ENCODE measurements at regions not wholly inside any gene's neighbourhood (a gene's known extent, or its start where the extent isn't known, plus 50 kb on each side); places are given as distances from the start of the nearest gene placed in this dataset.

DNA sequence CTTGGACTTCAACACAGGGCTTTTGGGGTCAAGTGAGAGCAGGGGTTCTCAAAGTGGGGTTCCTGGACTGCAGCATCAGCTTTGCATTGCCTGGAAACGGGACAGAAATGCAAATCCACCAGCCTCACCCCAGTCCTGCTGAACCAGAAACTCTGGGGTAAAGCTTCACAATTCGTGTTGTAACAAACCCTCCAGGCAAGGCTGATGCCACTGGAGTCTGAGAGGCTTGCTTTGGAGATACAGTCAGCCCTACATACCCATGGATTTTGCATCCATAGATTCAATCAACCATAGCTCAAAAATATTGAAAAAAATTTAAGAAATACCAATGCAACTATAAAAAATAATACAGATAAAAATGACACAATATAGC lies 160.4 kb upstream of the ECI2 start:
- TF ChIP-seq EZH2 (IDR thresholded peaks at IDR 0.05; ENCODE audit: borderline replicate concordance, low read length), result no peak
- TF ChIP-seq, protein P1, sequence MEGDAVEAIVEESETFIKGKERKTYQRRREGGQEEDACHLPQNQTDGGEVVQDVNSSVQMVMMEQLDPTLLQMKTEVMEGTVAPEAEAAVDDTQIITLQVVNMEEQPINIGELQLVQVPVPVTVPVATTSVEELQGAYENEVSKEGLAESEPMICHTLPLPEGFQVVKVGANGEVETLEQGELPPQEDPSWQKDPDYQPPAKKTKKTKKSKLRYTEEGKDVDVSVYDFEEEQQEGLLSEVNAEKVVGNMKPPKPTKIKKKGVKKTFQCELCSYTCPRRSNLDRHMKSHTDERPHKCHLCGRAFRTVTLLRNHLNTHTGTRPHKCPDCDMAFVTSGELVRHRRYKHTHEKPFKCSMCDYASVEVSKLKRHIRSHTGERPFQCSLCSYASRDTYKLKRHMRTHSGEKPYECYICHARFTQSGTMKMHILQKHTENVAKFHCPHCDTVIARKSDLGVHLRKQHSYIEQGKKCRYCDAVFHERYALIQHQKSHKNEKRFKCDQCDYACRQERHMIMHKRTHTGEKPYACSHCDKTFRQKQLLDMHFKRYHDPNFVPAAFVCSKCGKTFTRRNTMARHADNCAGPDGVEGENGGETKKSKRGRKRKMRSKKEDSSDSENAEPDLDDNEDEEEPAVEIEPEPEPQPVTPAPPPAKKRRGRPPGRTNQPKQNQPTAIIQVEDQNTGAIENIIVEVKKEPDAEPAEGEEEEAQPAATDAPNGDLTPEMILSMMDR (IDR thresholded peaks at IDR 0.05; ENCODE audit: low read length), result no peak

Measured in OCI-LY1 (cell line).